ENCODE measurements at regions not wholly inside any gene's neighbourhood (a gene's known extent, or its start where the extent isn't known, plus 50 kb on each side); places are given as distances from the start of the nearest gene placed in this dataset.
A peak's percentile ranks its signal among the peaks of the same experiment; 100 is the strongest.
"Not testable (repeated sequence)": the region's sequence is repeated elsewhere in the genome, so short reads cannot be mapped to it uniquely, and the experiment has no call there.

DNA sequence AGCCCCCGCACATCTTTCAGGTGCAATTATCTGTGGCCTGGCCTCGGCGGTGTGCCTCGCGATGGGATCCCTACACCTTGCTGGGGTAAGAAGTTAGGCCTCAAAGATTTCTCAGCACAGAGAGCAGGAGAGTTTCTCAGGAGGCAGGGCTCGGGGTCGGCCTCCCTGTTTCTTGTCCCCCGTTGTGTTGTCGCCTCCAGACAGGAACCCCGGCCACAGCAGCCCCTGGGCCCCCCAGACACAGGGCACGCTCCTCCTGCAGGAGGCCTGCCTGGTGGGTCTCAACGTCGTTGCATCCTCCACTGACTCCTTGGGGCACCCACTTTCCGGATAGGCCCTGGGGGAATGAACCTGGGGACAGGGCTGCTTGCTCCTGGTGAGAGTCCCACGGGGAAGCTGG, 229.1 kb upstream of the SHH start:
- TF ChIP-seq, protein P1, sequence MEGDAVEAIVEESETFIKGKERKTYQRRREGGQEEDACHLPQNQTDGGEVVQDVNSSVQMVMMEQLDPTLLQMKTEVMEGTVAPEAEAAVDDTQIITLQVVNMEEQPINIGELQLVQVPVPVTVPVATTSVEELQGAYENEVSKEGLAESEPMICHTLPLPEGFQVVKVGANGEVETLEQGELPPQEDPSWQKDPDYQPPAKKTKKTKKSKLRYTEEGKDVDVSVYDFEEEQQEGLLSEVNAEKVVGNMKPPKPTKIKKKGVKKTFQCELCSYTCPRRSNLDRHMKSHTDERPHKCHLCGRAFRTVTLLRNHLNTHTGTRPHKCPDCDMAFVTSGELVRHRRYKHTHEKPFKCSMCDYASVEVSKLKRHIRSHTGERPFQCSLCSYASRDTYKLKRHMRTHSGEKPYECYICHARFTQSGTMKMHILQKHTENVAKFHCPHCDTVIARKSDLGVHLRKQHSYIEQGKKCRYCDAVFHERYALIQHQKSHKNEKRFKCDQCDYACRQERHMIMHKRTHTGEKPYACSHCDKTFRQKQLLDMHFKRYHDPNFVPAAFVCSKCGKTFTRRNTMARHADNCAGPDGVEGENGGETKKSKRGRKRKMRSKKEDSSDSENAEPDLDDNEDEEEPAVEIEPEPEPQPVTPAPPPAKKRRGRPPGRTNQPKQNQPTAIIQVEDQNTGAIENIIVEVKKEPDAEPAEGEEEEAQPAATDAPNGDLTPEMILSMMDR (conservative IDR thresholded peaks at IDR 0.05; ENCODE audit: low read depth, low read length) = no peak
- DNase-seq (ENCODE audit: low read depth) = no peak
- no peak overlapping the region for H3K4me3 ChIP-seq (ENCODE audit: low read depth, low read length)

DNA sequence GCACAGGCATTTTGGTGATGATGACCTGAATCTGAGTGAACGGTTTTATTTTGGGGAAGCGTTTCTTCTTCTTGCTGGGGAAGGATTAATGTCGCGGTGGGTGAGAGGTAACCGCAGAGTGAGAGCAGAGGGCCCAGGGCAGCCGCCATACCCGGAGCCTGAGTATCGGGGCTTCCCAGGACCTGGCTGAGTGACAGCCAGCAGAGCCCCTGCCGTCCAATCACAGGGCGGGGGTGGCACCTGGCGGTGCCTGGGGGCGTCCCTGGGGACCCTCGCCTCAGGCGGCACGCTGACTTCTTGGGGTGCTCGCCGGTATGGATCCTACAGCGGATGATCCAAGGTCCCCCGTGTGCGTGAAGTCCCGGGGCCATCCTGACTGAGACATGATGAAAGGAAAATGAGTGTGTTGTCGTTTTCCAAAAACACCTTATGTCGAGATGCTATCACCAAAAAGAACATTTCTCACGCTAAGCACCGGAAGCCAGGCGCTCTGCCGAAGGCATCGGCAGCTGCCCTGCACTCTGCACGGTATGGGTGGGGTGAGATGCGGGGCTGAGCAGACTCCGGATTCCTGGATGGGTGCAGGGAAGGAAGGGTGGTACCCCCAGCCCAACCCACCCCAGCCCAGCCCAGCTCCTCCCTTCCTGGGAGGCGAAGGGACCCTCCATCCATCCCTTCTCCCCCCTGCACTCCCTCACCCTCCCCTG, 227.9 kb upstream of the SHH start:
- no peak for DNase-seq (ENCODE audit: low read depth)
- TF ChIP-seq, protein P1 (conservative IDR thresholded peaks at IDR 0.05; ENCODE audit: low read depth, low read length) = no peak
- no peak overlapping the region for H3K4me3 ChIP-seq (ENCODE audit: low read depth, low read length)

DNA sequence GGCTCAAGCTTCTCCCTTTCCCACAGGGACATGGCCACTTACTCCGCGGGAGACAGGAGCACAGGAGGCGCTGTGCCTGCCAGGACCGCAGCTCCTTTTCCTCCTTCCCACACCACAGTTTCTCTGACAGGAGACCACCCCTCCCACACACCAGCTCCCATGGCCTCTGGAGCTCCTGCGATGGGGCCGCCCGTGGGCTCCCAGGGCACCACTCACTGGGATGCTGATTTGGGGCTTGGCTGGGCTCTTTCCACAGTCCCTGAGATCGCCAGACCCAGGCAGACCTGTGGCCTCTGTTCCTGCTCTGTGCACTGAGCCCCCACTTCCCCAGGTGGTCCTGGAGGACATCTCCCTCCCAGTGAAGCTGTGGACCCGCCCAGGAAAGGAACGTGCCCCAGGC, 226.9 kb upstream of the SHH start:
- TF ChIP-seq, protein P1 (conservative IDR thresholded peaks at IDR 0.05; ENCODE audit: low read depth, low read length) = no peak
- no peak overlapping the region for H3K4me3 ChIP-seq (ENCODE audit: low read depth, low read length)
- no peak for DNase-seq (ENCODE audit: low read depth)

DNA sequence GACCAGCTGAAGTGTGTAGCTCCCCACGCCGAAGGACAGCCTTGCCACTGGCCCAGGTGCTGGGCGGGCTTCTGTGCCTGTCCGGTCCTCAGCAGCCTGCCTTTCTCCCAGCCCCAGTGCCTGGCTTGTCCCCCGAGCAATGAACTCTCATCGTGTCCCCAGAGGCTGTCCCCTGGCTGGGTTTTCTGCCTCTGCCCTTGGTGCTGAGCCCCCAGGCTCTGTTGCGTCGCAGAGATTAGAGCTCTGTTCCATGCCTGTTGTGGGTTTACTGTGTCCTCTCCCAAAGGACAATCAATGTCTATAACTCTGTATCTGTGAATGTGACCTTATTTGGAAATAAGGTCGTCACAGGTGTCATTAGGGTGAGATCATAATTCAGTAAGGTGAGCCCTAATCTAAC, 226.1 kb upstream of the SHH start:
- no peak overlapping the region for H3K4me3 ChIP-seq (ENCODE audit: low read depth, low read length)
- TF ChIP-seq, protein P1 (conservative IDR thresholded peaks at IDR 0.05; ENCODE audit: low read depth, low read length) = no peak
- no peak for DNase-seq (ENCODE audit: low read depth)

DNA sequence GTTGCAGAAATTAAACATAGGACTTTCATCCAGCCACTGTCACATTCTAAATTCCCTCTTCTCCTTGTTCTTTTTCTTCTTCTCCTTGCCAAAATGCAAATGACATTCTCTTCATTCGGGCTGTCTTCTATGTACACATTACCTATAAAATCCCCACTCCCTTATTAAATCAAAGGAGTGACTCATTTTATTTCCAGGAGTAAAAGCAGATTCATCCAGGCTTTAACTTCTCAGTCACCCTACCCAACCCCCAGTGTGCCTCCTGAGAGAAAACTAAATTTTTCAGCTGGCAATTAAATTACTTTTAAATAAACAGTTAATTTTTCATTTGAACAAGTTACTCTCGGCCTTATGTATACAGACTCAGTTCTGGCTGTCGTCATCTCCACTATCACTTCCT, 223.9 kb upstream of the SHH start:
- DNase-seq (ENCODE audit: low read depth) = no peak
- TF ChIP-seq, protein P1 (conservative IDR thresholded peaks at IDR 0.05; ENCODE audit: low read depth, low read length) = no peak
- no peak overlapping the region for H3K4me3 ChIP-seq (ENCODE audit: low read depth, low read length)

DNA sequence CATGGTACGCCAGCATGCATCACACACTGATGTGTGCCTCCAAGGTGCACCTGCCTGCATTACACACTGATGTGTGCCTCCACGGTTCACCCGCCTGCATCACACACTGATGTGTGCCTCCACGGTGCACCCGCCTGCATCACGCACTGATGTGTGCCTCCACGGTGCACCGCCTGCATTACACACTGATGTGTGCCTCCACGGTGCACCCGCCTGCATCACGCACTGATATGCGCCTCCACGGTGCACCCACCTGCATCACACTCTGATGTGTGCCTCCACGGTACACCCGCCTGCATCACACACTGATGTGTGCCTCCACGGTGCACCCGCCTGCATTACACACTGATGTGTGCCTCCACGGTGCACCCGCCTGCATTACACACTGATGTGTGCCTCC, 223.1 kb upstream of the SHH start:
- H3K4me3 ChIP-seq (ENCODE audit: low read depth, low read length); DNase-seq (ENCODE audit: low read depth): not testable (repeated sequence)

DNA sequence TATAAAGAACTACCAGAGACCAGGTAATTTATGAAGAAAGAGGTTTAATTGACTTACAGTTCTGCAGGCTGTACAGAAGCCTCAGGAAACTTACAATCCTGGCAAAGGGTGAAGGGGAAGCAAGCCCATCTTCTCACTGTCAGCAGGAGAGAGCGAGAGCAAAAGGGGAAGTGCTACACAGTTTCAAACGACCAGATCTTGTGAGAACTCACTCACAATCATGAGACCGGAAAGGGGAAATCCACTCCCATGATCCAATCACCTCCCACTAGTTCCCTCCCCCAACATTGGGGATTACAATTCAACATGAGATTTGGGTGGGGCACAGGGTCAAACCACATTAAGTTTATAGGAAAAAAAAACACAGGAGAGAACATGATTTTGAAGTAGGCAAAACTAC, 222.1 kb upstream of the SHH start:
- peak; percentile 55 for DNase-seq (ENCODE audit: low read depth)
- TF ChIP-seq, protein P1 (conservative IDR thresholded peaks at IDR 0.05; ENCODE audit: low read depth, low read length) = no peak
- peak overlapping the region; percentile 40 for H3K4me3 ChIP-seq (ENCODE audit: low read depth, low read length)

All from epithelial cell of proximal tubule (primary cell).